ENCODE measurements at regions not wholly inside any gene's neighbourhood (a gene's known extent, or its start where the extent isn't known, plus 50 kb on each side); places are given as distances from the start of the nearest gene placed in this dataset.
"Not testable (repeated sequence)": the region's sequence is repeated elsewhere in the genome, so short reads cannot be mapped to it uniquely, and the experiment has no call there.

DNA sequence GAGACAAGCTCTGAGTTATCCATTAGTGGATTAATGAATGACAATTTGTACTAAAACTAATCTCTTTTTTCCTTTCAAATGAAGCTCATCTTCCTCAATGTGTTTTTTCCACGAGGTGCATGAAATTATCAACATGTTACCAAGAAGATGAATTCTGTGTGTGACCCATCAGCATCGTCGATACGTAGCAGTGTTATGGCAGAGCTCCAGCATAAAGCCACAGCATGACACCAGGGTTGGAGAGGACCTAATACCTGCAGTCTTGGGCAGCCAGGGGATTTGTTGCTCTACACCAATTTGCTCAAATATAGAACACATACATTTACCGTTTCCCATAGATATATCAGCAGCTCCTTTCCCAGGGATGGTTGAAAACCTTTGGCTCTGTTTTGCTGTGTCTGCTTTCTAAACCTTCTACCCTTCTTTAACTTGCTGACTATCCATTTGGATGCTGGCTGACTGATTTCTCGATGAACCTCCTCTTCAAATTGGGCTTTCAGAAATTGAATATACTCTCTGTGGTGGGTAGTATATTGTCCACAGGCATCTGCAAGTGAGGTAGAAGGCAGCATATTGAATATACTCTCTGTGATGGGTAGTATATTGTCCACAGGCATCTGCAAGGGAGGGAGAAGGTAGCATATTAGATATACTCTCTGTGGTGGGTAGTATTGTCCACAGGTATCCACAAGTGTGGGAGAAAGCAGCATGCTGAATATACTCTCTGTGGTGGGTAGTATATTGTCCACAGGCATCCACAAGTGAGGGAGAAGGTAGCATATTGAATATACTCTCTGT lies 787.4 kb upstream of the TPTE start:
- not testable (repeated sequence) for TF ChIP-seq CTCF (IDR thresholded peaks at IDR 0.05; ENCODE audit: low read depth, low read length, missing input control); JUND (IDR thresholded peaks at IDR 0.05); GABPA (IDR thresholded peaks at IDR 0.05 in 1 of 2, conservative IDR thresholded peaks at IDR 0.05 in 1 of 2); SP1 (IDR thresholded peaks at IDR 0.05); NR2F2 (IDR thresholded peaks at IDR 0.05); TAF1 (conservative IDR thresholded peaks at IDR 0.05); RAD21 (IDR thresholded peaks at IDR 0.05); FOXA1 (IDR thresholded peaks at IDR 0.05); REST (IDR thresholded peaks at IDR 0.05); EGR1 (IDR thresholded peaks at IDR 0.05; ENCODE audit: low read depth in 2 of 2)
- TF ChIP-seq, protein P1, sequence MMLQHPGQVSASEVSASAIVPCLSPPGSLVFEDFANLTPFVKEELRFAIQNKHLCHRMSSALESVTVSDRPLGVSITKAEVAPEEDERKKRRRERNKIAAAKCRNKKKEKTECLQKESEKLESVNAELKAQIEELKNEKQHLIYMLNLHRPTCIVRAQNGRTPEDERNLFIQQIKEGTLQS (IDR thresholded peaks at IDR 0.05): not testable (repeated sequence)
- TF ChIP-seq, protein P2, sequence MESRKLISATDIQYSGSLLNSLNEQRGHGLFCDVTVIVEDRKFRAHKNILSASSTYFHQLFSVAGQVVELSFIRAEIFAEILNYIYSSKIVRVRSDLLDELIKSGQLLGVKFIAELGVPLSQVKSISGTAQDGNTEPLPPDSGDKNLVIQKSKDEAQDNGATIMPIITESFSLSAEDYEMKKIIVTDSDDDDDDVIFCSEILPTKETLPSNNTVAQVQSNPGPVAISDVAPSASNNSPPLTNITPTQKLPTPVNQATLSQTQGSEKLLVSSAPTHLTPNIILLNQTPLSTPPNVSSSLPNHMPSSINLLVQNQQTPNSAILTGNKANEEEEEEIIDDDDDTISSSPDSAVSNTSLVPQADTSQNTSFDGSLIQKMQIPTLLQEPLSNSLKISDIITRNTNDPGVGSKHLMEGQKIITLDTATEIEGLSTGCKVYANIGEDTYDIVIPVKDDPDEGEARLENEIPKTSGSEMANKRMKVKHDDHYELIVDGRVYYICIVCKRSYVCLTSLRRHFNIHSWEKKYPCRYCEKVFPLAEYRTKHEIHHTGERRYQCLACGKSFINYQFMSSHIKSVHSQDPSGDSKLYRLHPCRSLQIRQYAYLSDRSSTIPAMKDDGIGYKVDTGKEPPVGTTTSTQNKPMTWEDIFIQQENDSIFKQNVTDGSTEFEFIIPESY (IDR thresholded peaks at IDR 0.05): not testable (repeated sequence)
- TF ChIP-seq, protein P3, sequence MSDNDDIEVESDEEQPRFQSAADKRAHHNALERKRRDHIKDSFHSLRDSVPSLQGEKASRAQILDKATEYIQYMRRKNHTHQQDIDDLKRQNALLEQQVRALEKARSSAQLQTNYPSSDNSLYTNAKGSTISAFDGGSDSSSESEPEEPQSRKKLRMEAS (IDR thresholded peaks at IDR 0.05): not testable (repeated sequence)
